Liver (tissue), 8 donors: ENCODE measurements at regions not wholly inside any gene's neighbourhood (a gene's known extent, or its start where the extent isn't known, plus 50 kb on each side); places are given as distances from the start of the nearest gene placed in this dataset.

Experiments
- DNase-seq: peaks from one replicate; pipeline ENCODE4 v3.0.0-alpha.2; 2017; ENCODE audit warnings: low spot score
- H3K27ac ChIP-seq, 2 donors: one replicate each; pipeline ENCODE4 v1.7.0; 2013; ENCODE audit warnings: inconsistent platforms in 2 of 2, low read length in 2 of 2, control low read depth in 1 of 2, low read depth in 1 of 2, mild to moderate bottlenecking in 1 of 2
- H3K27me3 ChIP-seq, 4 donors: one replicate each; pipeline versions ENCODE4 v1.6.1 to v1.7.0; 2013; ENCODE audit warnings: low read length in 3 of 4, inconsistent platforms in 1 of 4, mild to moderate bottlenecking in 1 of 4, moderate library complexity in 1 of 4; ENCODE audit not compliant: control insufficient read depth in 4 of 4, insufficient read depth in 4 of 4
- H3K36me3 ChIP-seq, 4 donors: one replicate each; pipeline versions ENCODE4 v1.6.1 to v1.7.0; 2013; ENCODE audit warnings: low read length in 3 of 4, mild to moderate bottlenecking in 3 of 4, low read depth in 1 of 4, moderate library complexity in 1 of 4; ENCODE audit not compliant: control insufficient read depth in 4 of 4, insufficient read depth in 3 of 4
- H3K4me1 ChIP-seq, 4 donors: one replicate each; pipeline versions ENCODE4 v1.6.1 to v1.7.0; 2013; ENCODE audit warnings: low read length in 3 of 4, mild to moderate bottlenecking in 3 of 4, moderate library complexity in 1 of 4; ENCODE audit not compliant: control insufficient read depth in 4 of 4, insufficient read depth in 4 of 4
- H3K4me3 ChIP-seq, 3 donors: one replicate each; pipeline versions ENCODE4 v1.6.1 to v1.7.0; 2013; ENCODE audit warnings: low read length in 3 of 3, control low read depth in 1 of 3, low read depth in 1 of 3, mild to moderate bottlenecking in 1 of 3
- H3K9ac ChIP-seq, 2 donors: one replicate each; pipeline ENCODE4 v1.7.0; 2013; ENCODE audit warnings: low read length in 2 of 2, mild to moderate bottlenecking in 2 of 2, moderate library complexity in 2 of 2, control low read depth in 1 of 2, low read depth in 1 of 2
- H3K9me3 ChIP-seq, 4 donors: one replicate each; pipeline versions ENCODE4 v1.6.1 to v1.7.0; 2013; ENCODE audit warnings: low read length in 3 of 4; ENCODE audit not compliant: control insufficient read depth in 4 of 4
- EGR1 ChIP-seq, 2 donors: IDR thresholded peaks; 2 replicates each; pipeline ENCODE4 v1.6.1; 2016 to 2018; ENCODE audit warnings: antibody characterized with exemption in 2 of 2, low read depth in 2 of 2
- FOXA1 ChIP-seq: IDR thresholded peaks from 2 replicates; pipeline ENCODE4 v1.6.1; 2016; ENCODE audit warnings: antibody characterized with exemption
- HNF4A ChIP-seq, 2 donors: conservative IDR thresholded peaks; 2 replicates each; pipeline ENCODE4 v1.6.1; 2016; ENCODE audit warnings: antibody characterized with exemption in 2 of 2, mild to moderate bottlenecking in 2 of 2
- HNF4G ChIP-seq: IDR thresholded peaks from 2 replicates; pipeline ENCODE4 v1.6.1; 2016; ENCODE audit warnings: antibody characterized with exemption
- JUND ChIP-seq, 2 donors: IDR thresholded peaks; 2 replicates each; pipeline ENCODE4 v1.6.1; 2016; ENCODE audit warnings: antibody characterized with exemption in 2 of 2
- NR2F2 ChIP-seq: IDR thresholded peaks from 2 replicates; pipeline ENCODE4 v1.6.1; 2016; ENCODE audit warnings: antibody characterized with exemption
- RAD21 ChIP-seq, 2 donors: IDR thresholded peaks; 2 replicates each; pipeline ENCODE4 v1.6.1; 2016; ENCODE audit warnings: antibody characterized with exemption in 2 of 2, mild to moderate bottlenecking in 2 of 2
- RXRA ChIP-seq, 2 donors: IDR thresholded peaks; 2 replicates each; pipeline ENCODE4 v1.6.1; 2017 to 2018; ENCODE audit warnings: antibody characterized with exemption in 2 of 2, mild to moderate bottlenecking in 1 of 2
- SP1 ChIP-seq: IDR thresholded peaks from 2 replicates; pipeline ENCODE4 v1.6.1; 2018; ENCODE audit warnings: antibody characterized with exemption, mild to moderate bottlenecking
- WGBS: extraction: QIAGEN DNeasy Blood & Tissue Kit; methylation state at CpG from one replicate; pipeline ENCODE4 v1.1.7; 2013; 5-methylcytosine and 5-hydroxymethylcytosine counted together
- TF ChIP-seq, protein P1 (sequence below): fragments of 150-350 bp; IDR thresholded peaks from 2 replicates; pipeline ENCODE4 v1.5.1; 2017; ENCODE audit warnings: improper control_type of control experiment, low read depth, low read length; ENCODE audit not compliant: missing input control
- TF ChIP-seq, protein P2 (sequence below): IDR thresholded peaks from 2 replicates; pipeline ENCODE4 v1.6.1; 2016; ENCODE audit warnings: antibody characterized with exemption
- TF ChIP-seq, protein P3 (sequence below): IDR thresholded peaks from 2 replicates; pipeline ENCODE4 v1.6.1; 2016; ENCODE audit warnings: antibody characterized with exemption
- TF ChIP-seq, protein P4 (sequence below): IDR thresholded peaks from 2 replicates; pipeline ENCODE4 v1.6.1; 2016; ENCODE audit warnings: antibody characterized with exemption
- TF ChIP-seq, protein P5 (sequence below): IDR thresholded peaks from 2 replicates; pipeline ENCODE4 v1.6.1; 2016; ENCODE audit warnings: antibody characterized with exemption, mild to moderate bottlenecking
- donor health status: healthy.
- donor health status: healthy.
- donor health status: healthy.
- donor health status: healthy.
- donor health status: healthy.

DNA sequence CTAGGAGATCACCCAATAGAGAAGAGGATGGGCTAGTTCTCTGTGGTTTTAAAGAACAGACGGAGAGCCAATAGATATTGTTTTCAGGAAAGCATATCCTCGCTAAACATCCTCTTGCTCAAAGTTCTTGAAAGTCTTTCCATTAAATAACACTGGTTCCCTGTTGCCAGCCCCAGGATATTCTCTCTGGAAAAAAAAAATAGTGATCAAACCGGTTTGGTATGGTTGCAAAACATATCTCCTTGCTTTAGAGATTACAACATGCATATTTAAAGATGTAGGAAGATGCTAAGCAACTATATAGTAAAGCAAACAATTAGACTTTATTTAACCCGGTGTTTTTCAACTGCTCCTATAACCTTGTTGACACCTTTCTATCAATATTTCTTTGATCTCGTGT lies 211.4 kb downstream of the CMPK2 start:
- WGBS: 52% methylated on average over 5 of the region's 5 CpGs
- no peak overlapping the region for H3K27ac ChIP-seq
- H3K27me3 ChIP-seq: no peaks in the 10 kb centered on the region
- no peak overlapping the region for H3K9ac ChIP-seq
- no peak for DNase-seq
- no peak overlapping the region for H3K4me3 ChIP-seq
- TF ChIP-seq, protein P1, sequence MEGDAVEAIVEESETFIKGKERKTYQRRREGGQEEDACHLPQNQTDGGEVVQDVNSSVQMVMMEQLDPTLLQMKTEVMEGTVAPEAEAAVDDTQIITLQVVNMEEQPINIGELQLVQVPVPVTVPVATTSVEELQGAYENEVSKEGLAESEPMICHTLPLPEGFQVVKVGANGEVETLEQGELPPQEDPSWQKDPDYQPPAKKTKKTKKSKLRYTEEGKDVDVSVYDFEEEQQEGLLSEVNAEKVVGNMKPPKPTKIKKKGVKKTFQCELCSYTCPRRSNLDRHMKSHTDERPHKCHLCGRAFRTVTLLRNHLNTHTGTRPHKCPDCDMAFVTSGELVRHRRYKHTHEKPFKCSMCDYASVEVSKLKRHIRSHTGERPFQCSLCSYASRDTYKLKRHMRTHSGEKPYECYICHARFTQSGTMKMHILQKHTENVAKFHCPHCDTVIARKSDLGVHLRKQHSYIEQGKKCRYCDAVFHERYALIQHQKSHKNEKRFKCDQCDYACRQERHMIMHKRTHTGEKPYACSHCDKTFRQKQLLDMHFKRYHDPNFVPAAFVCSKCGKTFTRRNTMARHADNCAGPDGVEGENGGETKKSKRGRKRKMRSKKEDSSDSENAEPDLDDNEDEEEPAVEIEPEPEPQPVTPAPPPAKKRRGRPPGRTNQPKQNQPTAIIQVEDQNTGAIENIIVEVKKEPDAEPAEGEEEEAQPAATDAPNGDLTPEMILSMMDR: no peak
- no peak for TF ChIP-seq SP1
- no peaks in the 10 kb centered on the region for H3K36me3 ChIP-seq
- no peaks in the 10 kb centered on the region for H3K4me1 ChIP-seq
- no peaks in the 10 kb centered on the region for H3K9me3 ChIP-seq

DNA sequence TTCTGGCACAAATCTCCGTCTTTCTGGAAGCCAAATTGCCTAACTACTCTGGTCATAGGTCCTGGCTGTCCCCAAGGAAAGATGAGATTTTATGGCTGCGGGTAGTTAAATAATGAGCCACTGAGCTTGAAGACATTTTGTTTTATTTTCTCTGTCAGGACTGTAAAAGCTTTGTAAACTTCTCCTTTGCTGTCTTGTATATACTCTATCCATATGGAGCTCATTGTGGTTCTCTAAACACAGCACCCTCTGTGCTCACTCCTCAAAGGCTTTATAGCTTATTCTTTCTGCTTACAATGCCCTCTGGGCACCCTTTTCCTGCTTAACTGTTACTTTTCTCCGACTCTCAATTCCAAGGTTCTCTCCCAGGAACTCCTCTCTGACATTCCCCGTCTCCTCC lies 209.1 kb downstream of the CMPK2 start:
- 73% methylated on average over 4 of the region's 4 CpGs for WGBS
- no peaks in the 10 kb centered on the region for H3K9me3 ChIP-seq
- H3K27ac ChIP-seq: no peak overlapping the region
- H3K4me1 ChIP-seq: no peaks in the 10 kb centered on the region
- H3K36me3 ChIP-seq: no peaks in the 10 kb centered on the region
- H3K9ac ChIP-seq: no peak overlapping the region
- TF ChIP-seq FOXA1 (no peak), JUND (IDR thresholded peaks at IDR 0.05) (no peak), RAD21 (IDR thresholded peaks at IDR 0.05) (no peak), HNF4A (conservative IDR thresholded peaks at IDR 0.05) (no peak), EGR1 (IDR thresholded peaks at IDR 0.05; ENCODE audit: low read depth in 2 of 2) (no peak)
- TF ChIP-seq, protein P1: no peak
- TF ChIP-seq, protein P2, sequence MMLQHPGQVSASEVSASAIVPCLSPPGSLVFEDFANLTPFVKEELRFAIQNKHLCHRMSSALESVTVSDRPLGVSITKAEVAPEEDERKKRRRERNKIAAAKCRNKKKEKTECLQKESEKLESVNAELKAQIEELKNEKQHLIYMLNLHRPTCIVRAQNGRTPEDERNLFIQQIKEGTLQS: no peak
- TF ChIP-seq, protein P3, sequence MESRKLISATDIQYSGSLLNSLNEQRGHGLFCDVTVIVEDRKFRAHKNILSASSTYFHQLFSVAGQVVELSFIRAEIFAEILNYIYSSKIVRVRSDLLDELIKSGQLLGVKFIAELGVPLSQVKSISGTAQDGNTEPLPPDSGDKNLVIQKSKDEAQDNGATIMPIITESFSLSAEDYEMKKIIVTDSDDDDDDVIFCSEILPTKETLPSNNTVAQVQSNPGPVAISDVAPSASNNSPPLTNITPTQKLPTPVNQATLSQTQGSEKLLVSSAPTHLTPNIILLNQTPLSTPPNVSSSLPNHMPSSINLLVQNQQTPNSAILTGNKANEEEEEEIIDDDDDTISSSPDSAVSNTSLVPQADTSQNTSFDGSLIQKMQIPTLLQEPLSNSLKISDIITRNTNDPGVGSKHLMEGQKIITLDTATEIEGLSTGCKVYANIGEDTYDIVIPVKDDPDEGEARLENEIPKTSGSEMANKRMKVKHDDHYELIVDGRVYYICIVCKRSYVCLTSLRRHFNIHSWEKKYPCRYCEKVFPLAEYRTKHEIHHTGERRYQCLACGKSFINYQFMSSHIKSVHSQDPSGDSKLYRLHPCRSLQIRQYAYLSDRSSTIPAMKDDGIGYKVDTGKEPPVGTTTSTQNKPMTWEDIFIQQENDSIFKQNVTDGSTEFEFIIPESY: no peak
- no peak for DNase-seq
- no peak overlapping the region for H3K4me3 ChIP-seq
- no peaks in the 10 kb centered on the region for H3K27me3 ChIP-seq

DNA sequence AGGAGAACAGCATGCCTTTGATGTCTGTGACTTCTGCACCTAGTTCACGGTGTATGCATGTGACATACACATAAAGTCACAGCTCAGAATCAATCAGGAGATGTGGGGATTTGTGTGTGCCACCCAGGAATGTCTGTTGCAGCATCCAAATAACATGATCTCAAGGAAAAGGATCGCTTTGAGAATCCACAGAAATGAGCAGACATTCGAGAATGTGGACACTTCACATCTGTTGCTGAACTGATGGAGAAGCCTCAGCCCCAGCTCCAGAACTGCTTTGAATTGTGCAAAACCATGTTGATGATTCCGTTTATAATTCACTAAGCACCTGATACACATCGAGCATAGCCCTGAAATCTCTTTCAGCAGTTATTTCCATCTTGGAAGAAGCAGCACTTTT lies 208.6 kb downstream of the CMPK2 start:
- no peak for DNase-seq
- no peaks in the 10 kb centered on the region for H3K27me3 ChIP-seq
- H3K4me3 ChIP-seq: no peak overlapping the region
- H3K27ac ChIP-seq: no peak overlapping the region
- 68% methylated on average over 5 of the region's 5 CpGs for WGBS
- no peaks in the 10 kb centered on the region for H3K4me1 ChIP-seq
- TF ChIP-seq HNF4G: no peak
- TF ChIP-seq, protein P4, sequence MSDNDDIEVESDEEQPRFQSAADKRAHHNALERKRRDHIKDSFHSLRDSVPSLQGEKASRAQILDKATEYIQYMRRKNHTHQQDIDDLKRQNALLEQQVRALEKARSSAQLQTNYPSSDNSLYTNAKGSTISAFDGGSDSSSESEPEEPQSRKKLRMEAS: no peak
- TF ChIP-seq, protein P5, sequence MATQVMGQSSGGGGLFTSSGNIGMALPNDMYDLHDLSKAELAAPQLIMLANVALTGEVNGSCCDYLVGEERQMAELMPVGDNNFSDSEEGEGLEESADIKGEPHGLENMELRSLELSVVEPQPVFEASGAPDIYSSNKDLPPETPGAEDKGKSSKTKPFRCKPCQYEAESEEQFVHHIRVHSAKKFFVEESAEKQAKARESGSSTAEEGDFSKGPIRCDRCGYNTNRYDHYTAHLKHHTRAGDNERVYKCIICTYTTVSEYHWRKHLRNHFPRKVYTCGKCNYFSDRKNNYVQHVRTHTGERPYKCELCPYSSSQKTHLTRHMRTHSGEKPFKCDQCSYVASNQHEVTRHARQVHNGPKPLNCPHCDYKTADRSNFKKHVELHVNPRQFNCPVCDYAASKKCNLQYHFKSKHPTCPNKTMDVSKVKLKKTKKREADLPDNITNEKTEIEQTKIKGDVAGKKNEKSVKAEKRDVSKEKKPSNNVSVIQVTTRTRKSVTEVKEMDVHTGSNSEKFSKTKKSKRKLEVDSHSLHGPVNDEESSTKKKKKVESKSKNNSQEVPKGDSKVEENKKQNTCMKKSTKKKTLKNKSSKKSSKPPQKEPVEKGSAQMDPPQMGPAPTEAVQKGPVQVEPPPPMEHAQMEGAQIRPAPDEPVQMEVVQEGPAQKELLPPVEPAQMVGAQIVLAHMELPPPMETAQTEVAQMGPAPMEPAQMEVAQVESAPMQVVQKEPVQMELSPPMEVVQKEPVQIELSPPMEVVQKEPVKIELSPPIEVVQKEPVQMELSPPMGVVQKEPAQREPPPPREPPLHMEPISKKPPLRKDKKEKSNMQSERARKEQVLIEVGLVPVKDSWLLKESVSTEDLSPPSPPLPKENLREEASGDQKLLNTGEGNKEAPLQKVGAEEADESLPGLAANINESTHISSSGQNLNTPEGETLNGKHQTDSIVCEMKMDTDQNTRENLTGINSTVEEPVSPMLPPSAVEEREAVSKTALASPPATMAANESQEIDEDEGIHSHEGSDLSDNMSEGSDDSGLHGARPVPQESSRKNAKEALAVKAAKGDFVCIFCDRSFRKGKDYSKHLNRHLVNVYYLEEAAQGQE: no peak
- no peak for TF ChIP-seq NR2F2
- TF ChIP-seq, protein P1: no peak
- no peak for TF ChIP-seq RXRA (IDR thresholded peaks at IDR 0.05)
- no peak for TF ChIP-seq JUND (IDR thresholded peaks at IDR 0.05)
- no peak for TF ChIP-seq EGR1 (IDR thresholded peaks at IDR 0.05; ENCODE audit: low read depth in 2 of 2)
- H3K9ac ChIP-seq: no peak overlapping the region
- H3K36me3 ChIP-seq: no peaks in the 10 kb centered on the region
- H3K9me3 ChIP-seq: no peaks in the 10 kb centered on the region
